NB4 (cell line): ENCODE measurements at regions not wholly inside any gene's neighbourhood (a gene's known extent, or its start where the extent isn't known, plus 50 kb on each side); places are given as distances from the start of the nearest gene placed in this dataset.

ENCODE experiments used
- DNase-seq: peaks from one replicate; pipeline ENCODE4 v3.0.0; 2010; ENCODE audit warnings: low read depth
- H3K4me3 ChIP-seq: one replicate; pipeline ENCODE4 v1.5.1; 2011; ENCODE audit warnings: mild to moderate bottlenecking, low read depth, low read length, moderate library complexity
- CTCF ChIP-seq: IDR thresholded peaks from one replicate; pipeline ENCODE4 v1.5.1; 2012; ENCODE audit warnings: low read depth, low read length
- MAX ChIP-seq: IDR thresholded peaks from 2 replicates; pipeline ENCODE4 v1.6.1; 2011; ENCODE audit warnings: low read depth, low read length
- MYC ChIP-seq: IDR thresholded peaks from 2 replicates; pipeline ENCODE4 v1.6.1; 2011; ENCODE audit warnings: low read depth, low read length
- POLR2A ChIP-seq: IDR thresholded peaks from 2 replicates; pipeline ENCODE4 v1.6.1; 2011; ENCODE audit warnings: mild to moderate bottlenecking; ENCODE audit not compliant: insufficient read length; ENCODE audit errors: extremely low read depth

GRCh38 chr4:112076919-112077608 lies 68.2 kb upstream of the FAM241A start:
- no peak overlapping the region for H3K4me3 ChIP-seq
- no peak for DNase-seq
- TF ChIP-seq CTCF (no peak), POLR2A (no peak), MAX (no peak), MYC (no peak)

GRCh38 chr4:112077743-112078142 lies 67.5 kb upstream of the FAM241A start:
- TF ChIP-seq POLR2A (no peak), MYC (no peak), CTCF (no peak), MAX (no peak)
- no peak overlapping the region for H3K4me3 ChIP-seq
- no peak for DNase-seq

GRCh38 chr4:112082954-112083586 lies 62.2 kb upstream of the FAM241A start:
- no peak overlapping the region for H3K4me3 ChIP-seq
- TF ChIP-seq MYC (no peak), CTCF (no peak), MAX (no peak), POLR2A (no peak)
- no peak for DNase-seq

- TF ChIP-seq POLR2A: no peak
- TF ChIP-seq MYC: no peak
- no peak for TF ChIP-seq CTCF
- TF ChIP-seq MAX: no peak
- no peak overlapping the region for H3K4me3 ChIP-seq
Observed at GRCh38 chr4:112083587-112084347, 61.5 kb upstream of the FAM241A start.

GRCh38 chr4:112085156-112086035 lies 59.9 kb upstream of the FAM241A start:
- H3K4me3 ChIP-seq: no peak overlapping the region
- DNase-seq: peak; percentile 68

More at GRCh38 chr4:112083587-112084347, 61.5 kb upstream of the FAM241A start:
- no peak for DNase-seq

More at GRCh38 chr4:112085156-112086035, 59.9 kb upstream of the FAM241A start:
- TF ChIP-seq MAX: no peak
- no peak for TF ChIP-seq CTCF
- no peak for TF ChIP-seq POLR2A
- no peak for TF ChIP-seq MYC
